ENCODE measurements at regions not wholly inside any gene's neighbourhood (a gene's known extent, or its start where the extent isn't known, plus 50 kb on each side); places are given as distances from the start of the nearest gene placed in this dataset.

- no peak for DNase-seq (ENCODE audit: low spot score)
These were observed 83.1 kb upstream of the PTPN1 start for GRCh38 chr20:50426866-50427718.

DNA sequence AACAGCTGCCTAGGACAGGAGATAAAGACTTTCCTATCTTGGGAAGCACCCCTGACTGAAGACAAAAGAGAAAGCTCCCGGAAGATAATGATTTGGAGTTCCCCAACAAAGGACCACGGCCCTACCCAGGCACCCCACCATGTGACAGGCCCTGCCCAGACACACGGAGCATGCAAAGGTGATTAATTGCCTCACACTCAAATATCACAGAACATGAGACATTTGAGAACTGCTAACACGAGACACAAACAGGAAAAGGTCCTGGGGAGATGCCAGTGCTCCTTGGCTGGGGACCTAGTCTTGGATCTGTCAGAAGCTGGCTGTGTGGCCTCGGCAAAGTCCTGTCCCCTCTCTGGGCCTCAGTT, 82.5 kb upstream of the PTPN1 start:
- no peak for DNase-seq (ENCODE audit: low spot score)

GRCh38 chr20:50428097-50428828, 81.9 kb upstream of the PTPN1 start:
- no peak for DNase-seq (ENCODE audit: low spot score)

DNA sequence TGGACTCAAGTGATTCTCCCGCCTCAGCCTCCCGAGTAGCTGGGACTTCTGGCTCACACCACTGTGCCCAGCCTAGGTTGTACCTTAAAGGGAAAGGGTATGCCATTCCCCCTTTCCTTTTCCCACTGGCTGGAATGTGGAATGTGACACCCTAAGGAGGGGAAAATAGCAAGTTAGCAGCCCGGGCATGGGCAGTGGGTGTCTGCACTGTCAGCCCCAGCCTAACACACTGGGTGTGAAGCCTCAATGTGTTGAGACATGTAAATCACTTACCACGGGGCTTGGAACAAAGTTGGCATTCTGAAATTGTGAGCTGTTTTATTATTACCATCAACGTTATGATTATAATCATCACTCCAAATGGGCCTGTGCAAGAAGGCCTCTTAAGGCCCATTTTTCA, 80.8 kb upstream of the PTPN1 start:
- DNase-seq (ENCODE audit: low spot score) = no peak

DNA sequence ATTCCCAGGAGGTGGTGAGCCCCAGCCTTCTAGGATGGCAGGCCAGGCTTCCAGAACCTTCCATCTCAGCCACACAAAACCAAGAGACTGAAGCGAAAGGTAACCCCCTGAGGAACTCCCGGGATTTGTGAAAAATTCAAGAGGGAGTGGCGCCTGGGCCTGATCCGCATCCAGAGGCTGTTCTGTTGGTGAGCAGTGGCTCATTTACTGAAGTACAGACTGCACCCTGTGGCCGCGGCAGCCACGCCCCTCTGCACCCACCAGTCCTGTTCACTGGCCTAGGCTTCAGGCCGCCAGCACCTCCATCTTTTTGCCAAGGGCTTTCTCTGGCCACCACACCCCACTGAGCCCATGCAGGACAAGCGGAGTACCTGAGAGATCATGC, 79.1 kb upstream of the PTPN1 start:
- DNase-seq (ENCODE audit: low spot score) = no peak

DNA sequence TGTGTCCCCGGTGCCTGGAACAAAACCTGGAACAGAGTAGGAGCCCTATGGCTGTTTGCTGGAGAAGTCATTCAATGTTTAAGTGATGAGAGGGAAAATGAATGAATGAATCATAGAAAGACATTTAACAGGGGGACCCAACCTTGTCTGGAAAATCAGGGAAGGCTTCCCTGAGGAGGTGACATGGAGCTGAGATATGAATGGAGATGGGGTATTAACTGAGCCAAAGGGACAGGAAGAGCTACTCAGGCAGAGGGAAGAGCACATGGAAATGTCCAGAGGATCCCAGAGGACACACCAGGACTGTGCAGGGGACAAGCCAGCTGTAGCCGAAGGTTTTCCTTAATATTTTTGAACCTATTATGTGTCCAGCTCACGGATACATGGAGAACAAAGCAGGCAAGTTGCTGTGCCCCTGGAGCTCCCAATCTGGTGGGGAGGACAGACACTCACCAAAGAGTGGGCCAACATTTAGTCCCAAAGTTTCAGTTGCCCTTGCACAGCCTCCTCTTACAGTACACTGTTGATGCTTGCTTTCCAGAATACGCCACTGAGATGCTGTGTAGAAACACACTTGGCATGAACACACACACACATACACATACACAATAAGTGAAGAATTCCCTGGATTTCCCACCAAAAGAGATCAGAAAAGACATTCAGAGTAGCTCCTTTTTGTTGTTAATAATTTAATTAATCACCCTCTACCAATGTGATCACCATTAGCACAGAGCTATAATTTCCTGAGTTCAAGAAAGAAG, 77.0 kb upstream of the PTPN1 start:
- no peak for DNase-seq (ENCODE audit: low spot score)

DNA sequence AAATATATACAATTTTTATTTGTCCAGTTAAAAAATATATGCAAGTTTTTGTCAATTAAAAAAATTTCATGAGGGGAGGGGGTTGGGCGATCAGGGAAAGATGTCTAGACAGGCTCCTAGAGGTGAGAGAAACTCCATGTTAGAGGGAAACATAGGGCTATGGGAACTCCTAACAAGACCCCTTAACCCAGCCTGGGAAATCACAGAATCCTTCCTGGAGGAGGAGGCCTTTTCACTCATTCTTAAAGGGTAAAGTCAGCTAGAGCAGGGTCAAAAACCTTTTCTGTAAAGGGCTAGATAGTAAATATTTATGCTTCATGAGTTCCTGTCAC, 75.9 kb upstream of the PTPN1 start:
- DNase-seq (ENCODE audit: low spot score) = no peak

DNA sequence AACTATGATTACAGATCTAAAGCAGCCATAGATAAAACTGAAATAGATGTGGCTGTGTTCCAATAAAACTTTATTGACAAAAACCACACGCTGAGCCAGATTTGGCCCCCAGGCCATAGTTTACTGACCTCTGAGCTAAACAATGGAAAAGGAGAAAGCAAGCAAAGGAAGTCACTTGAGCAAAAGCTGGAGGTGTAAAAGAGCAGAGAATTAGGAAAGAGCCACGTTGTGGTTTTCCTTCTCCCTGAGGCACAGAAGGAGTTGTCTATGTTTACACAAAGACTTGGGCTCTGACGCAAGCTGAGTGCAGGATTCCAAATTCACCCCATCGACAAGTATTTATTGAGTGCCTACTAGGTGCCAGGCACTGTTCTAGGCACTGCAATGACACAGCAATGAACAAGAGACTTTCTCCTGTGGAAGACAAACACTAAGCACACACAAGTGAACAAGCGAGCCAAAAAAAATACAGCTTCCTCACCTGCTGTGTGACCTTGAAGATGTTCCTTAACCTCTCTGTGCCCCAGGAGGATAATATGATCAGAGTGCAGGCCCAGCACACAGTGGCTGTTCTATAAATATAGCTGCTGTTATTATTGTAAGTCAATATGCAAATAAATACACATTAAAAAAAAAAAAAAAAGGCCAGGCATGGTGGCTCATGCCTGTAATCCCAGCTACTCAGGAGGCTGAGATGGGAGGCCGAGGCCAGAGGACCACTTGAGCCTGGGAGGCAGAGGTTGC, 75.4 kb upstream of the PTPN1 start:
- no peak for DNase-seq (ENCODE audit: low spot score)

DNA sequence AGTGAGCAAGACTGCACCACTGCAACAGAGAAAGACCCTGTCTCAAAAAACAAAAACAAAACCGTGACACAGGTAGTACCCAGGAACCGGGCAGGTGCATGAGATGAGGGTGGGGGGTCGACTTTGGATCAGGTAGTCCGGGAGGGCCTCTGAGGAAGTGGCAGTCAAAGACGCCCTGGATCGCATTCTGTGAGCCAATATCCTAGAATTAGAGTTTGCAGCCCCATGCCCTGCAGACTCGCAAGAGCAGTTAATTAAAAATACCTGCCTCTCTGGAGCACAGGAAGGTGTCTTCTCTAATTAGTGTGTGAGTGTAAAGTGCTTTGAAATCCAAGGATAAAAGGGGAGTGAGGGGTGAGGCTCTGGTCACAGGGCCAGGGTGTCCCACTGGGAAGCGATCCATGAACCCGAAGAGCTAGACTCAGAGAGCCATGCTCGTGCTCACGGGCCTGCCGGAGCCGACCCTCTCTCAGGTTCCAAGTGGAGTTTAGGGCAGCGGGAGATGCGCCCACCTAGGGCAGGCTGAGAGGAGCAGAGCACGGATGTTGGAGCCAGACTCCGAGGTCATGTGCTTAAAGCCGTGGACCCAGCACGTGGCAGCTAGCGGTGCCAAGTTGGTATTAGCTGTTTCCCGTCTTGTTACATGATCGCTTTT, 74.7 kb upstream of the PTPN1 start:
- DNase-seq (ENCODE audit: low spot score) = no peak

DNA sequence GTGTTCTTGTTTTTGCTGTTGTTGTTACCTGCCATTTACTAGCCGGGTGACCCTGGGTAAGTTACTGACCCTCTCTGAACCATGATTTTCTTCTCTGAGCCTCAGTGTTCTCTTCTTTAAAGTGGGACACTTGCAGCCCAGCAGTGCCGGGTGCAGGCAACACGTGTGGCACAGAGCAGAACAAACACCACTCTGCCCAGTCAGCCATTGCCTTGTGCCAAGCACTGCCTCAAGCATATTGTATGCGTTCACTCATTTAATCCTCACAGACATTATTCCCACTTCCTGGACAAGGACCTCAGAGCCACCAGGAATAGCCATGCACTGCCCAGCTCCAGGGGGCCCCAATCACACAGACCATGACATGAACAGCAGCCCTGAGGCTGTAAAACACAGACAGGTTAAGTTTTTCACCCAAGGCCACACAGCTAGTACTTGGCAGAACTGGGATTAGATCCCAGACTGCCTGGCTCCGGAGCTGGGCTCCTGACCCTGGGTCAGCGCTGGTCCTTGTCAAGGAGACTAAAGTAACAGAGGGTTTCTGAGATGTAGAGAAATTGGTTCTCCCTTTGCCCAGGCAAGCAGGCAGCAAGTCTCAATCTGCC, 74.0 kb upstream of the PTPN1 start:
- no peak for DNase-seq (ENCODE audit: low spot score)

DNA sequence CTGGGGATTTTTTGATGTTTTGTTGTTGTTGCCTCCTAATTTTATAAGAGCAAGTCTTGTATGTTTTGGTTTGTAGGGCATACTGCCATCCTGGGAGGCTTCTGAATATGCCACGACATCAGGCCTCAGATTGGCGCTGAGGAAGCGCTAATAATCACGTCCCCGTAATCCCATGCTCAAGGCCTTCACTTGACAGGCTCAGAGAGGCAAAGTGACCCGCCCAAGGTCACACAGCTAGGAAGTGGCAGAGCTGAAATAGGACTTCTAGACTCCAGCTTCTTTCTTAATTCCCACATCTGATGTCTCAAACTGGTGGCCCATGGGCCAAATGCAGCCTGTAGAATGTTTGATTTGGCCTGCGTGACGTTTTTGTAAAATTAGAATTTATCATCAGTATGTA, 73.5 kb upstream of the PTPN1 start:
- no peak for DNase-seq (ENCODE audit: low spot score)

DNA sequence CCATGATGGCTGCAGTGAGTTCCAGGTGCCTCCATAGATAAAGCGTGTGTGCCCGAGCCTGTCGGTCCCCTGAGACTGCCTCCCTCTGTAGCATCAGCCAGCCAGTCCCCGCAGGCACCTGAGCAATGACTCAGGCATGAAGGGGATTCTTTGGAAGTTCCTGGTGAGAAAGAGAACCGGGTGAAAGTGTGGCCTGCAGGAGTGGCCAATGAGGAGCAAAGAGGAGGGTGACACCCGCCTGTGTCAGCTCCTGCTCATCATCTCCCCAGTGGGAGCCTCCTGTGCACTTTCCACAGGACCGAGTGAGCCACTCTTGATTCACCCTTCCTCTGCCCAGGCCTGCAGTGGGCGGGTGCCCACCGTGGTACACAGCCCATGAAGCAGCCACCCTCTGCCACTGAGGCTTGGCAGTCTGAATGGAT, 71.2 kb upstream of the PTPN1 start:
- DNase-seq (ENCODE audit: low spot score) = peak; percentile 97

DNA sequence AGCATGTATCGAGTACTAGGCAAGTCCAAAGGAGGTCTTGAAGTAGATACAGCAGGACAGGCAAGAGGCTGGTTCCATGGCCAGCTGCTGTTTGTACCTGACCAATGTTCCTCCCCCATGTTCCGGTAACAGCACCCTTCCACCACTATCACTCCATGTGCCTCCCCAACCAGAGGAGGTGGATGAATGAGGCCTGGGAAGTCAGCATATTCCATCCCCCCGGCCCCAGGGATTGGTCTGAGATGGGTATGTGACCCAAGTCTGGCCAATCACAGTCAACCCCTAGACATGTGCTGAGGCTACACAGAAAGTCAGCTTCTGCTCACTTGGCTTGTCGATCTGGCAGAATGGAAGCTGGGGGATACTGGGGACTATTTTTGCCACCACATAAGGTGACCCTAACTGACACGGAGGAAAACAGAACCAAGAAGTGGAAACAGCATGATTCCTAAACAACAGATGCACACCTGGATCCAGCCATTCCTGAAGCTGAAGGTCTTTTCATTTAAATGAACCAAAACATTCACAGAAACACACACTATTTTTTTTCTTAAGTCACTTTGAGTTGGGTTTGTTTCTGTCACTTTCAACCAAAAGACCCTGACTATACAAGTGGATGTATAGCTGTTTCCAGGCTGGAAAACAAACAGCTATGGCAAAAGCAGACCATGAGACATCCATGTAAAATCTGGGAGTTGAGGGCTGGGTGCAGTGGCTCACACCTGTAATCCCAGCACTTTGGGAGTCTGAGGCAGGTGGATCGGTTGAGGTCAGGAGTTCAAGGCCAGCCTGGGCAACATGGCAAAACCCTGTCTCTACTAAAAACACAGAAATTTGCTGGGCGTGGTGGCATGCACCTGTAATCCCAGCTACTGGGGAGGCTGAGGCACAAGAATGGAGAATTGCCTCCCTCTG, 70.4 kb upstream of the PTPN1 start:
- DNase-seq (ENCODE audit: low spot score) = no peak

- no peak for DNase-seq (ENCODE audit: low spot score)
These were observed 67.7 kb upstream of the PTPN1 start for GRCh38 chr20:50442512-50442911.

GRCh38 chr20:50445354-50446151, 64.6 kb upstream of the PTPN1 start:
- no peak for DNase-seq (ENCODE audit: low spot score)

GRCh38 chr20:50446351-50447101, 63.7 kb upstream of the PTPN1 start:
- no peak for DNase-seq (ENCODE audit: low spot score)

DNA sequence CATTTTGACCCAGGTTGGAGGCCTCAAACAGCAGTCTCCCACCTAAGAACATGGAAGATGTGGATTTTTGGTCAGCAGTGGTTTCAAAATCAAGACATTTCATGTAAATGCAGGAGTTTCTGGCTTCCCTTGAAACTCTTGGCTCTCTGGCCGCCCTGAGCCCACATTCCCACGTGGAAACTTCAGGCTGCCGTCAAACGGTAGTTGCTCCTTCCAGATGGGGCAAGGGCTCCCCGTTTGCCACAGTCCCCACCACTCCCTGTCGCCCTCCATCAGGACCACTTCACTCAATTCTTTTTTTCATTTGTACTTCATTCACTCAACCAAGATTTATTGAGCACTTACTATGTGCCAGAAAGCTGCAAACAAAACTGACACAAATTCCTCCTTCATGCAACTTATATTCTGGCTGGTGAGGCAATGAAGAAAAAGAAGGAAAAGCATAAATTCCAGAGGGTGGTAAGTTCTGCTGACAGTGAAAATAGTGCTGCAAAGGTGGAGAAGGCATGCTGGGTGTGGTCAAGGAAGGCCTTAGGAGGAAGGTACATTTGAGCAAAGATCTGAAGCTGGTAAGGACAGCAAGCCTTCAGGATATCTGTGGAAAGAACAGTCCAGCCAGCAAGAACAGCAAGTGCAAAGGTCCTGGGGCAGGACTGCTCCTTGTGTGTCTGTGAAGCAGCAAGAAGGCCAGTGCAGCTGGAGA, 62.9 kb upstream of the PTPN1 start:
- DNase-seq (ENCODE audit: low spot score) = no peak

GRCh38 chr20:50447817-50448216, 62.4 kb upstream of the PTPN1 start:
- no peak for DNase-seq (ENCODE audit: low spot score)
